HUES48 (cell line): ENCODE measurements at regions not wholly inside any gene's neighbourhood (a gene's known extent, or its start where the extent isn't known, plus 50 kb on each side); places are given as distances from the start of the nearest gene placed in this dataset.

Experiments
- H3K27ac ChIP-seq: one replicate; pipeline ENCODE4 v1.7.0; 2013; ENCODE audit warnings: low read depth, low read length, inconsistent platforms
- H3K27me3 ChIP-seq: 2 replicates; pipeline ENCODE4 v1.6.1; 2013; ENCODE audit warnings: mild to moderate bottlenecking, low read length; ENCODE audit not compliant: control insufficient read depth, insufficient read depth
- H3K36me3 ChIP-seq: 2 replicates; pipeline ENCODE4 v1.6.1; 2013; ENCODE audit warnings: low read length; ENCODE audit not compliant: control insufficient read depth, insufficient read depth
- H3K4me1 ChIP-seq: 2 replicates; pipeline ENCODE4 v1.6.1; 2013; ENCODE audit warnings: mild to moderate bottlenecking, low read length; ENCODE audit not compliant: control insufficient read depth, insufficient read depth
- H3K4me3 ChIP-seq: 2 replicates; pipeline ENCODE4 v1.5.1; 2013; ENCODE audit warnings: mild to moderate bottlenecking, low read depth, low read length
- H3K9ac ChIP-seq: 2 replicates; pipeline ENCODE4 v1.6.1; 2013; ENCODE audit warnings: mild to moderate bottlenecking, low read depth, low read length, moderate library complexity
- H3K9me3 ChIP-seq: 2 replicates; pipeline ENCODE4 v1.6.1; 2013; ENCODE audit warnings: low read length; ENCODE audit not compliant: control insufficient read depth, insufficient read depth

DNA sequence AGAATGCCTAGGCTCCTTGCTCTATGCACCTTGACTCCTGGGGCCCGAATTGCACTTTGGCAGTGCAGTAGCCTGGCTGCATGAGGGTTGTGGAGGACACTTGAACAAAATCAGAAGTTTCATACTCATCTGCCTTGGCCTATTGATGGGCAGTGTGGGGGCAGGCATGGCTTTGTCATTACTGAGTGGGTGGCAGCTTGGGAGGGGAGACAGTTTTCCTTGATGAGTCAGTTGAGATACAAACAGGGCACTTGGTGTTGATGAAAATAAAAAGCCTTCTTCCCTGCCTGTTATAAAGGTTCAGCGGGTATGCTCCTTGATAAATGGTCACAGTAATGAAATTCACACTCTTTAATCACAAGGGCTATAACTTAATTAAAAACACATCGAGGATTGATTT, 126.8 kb upstream of the MAMLD1 start:
- Histone ChIP-seq H3K27me3 (no peaks in the 10 kb centered on the region), H3K4me3 (no peak overlapping the region), H3K4me1 (no peaks in the 10 kb centered on the region), H3K27ac (no peak overlapping the region), H3K9me3 (peaks cover 18% of the 10 kb centered on the region; the same call in 1 of the 2 replicates), H3K36me3 (no peaks in the 10 kb centered on the region), H3K9ac (no peak overlapping the region)

DNA sequence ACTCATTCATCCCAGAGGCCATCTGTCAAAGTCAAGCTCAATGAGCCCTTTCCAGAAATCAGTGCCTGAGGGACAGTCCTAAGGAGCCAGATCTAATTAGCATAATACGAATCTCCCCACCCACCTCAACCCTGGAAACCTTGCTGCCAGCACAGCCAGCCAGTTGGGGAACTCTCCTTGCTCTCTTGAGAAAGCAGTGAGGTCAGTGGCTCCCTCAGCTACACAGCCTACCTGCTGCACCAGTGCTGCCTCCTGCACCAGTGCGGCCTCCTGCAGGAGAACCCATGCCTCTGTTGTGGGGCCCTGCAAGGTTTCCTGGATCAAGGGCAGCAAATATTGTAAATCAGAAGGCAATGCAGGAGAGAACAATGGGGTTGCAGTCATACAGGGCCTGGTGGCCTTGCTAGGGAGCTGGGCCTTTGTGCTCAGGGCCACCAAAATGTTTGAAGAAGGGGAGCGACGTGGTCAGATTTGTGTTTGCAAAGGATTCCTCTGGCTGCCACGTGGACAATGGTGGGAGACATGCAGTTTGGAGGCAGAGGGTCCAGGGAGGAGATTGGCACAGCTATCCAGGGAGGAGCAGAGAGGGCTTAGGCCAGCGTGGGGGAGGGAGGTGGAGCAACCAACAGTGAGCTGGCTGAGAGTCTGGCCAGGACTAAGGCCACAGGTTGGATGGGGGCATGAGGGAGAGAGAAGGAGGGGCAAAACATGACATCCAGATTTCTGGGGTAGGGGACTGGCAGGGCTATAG, 124.3 kb upstream of the MAMLD1 start:
- Histone ChIP-seq H3K4me1 (no peaks in the 10 kb centered on the region), H3K36me3 (no peaks in the 10 kb centered on the region), H3K27ac (no peak overlapping the region), H3K27me3 (no peaks in the 10 kb centered on the region), H3K9me3 (peaks cover 22% of the 10 kb centered on the region; the same call in 1 of the 2 replicates), H3K4me3 (no peak overlapping the region), H3K9ac (no peak overlapping the region)

DNA sequence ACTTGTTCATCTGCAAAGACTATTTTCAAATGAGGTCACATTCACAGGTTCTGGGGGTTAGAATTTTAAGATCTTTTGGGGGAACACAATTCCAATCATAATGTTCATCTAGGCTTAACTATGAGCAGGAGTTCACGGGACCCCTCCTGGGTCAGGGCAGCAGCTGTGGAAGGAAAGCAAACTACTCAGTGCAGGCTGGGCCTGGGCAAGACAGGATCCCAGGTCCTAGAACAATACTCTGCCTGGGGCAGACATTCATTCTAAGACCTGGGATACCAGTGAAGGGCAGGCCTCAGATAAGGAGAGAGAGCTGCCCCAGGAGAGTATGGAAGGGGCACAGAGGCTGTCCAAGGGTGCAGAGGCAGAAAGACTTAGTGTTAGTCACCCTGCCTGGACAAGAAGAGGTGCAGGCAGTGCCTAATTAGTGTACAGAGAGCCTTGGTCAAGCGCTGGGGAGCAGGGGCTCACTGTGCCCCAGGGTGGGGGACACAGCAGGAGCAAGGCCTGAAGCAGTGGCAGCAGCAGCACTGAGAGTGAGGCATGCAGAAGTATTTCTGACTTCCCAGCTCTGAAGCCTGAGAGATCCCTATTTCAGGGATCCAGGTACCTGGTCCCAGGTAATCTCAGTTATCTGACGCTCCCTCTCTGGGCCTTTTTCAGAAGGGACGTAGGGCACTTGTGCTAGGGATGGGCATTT, 123.0 kb upstream of the MAMLD1 start:
- Histone ChIP-seq H3K4me1 (no peaks in the 10 kb centered on the region), H3K36me3 (no peaks in the 10 kb centered on the region), H3K4me3 (no peak overlapping the region), H3K9ac (no peak overlapping the region), H3K9me3 (peaks cover 18% of the 10 kb centered on the region; the same call in 1 of the 2 replicates), H3K27ac (no peak overlapping the region), H3K27me3 (no peaks in the 10 kb centered on the region)

DNA sequence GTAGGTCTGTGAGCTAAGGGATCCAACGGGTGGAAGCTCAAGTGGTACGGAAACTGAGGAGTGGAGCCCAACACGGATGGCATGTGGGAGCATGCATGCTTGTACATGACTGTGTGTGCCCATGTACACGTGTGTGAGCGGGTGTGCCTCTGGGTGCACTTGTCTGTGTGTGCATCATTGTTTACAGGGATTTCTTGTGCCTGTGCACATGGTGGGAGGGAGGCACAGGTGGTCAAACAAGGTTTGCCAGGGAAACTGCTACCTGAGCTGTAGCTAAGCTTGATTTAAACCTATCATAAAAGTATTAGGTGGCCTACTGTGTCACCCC, 122.5 kb upstream of the MAMLD1 start:
- no peaks in the 10 kb centered on the region for H3K27me3 ChIP-seq
- no peak overlapping the region for H3K27ac ChIP-seq

DNA sequence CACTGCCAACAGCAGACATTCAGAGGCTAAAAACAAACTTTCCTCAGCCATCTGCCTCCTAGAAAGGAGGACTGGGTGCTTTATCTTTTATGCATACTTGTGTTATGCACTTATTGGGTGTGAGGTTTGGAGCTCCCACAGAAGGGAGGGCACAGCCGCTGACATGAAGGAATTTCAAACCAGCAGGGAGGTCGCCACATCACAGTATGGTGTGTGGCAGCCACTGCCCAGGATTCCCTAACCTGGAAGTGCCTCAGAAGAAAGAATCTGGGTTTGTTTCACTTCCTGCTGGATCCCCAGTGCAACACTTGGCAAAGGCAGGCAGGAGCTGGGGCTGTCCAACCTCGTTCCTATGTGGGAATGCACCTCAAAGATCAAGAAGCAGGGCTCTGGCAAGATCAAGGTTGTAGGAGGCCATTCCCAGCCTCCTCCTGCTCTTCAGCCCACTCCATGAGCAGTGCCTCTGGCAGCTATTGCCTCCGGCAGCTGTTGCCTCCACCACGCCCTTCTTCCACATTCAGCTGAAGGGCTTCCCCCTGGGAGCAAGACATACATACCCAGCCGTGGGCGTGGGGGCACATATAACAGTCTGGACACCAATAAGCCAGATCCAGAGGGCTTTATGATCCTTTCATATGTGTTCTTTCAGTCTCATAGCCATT, 109.0 kb upstream of the MAMLD1 start:
- no peaks in the 10 kb centered on the region for H3K27me3 ChIP-seq
- no peak overlapping the region for H3K4me3 ChIP-seq
- no peaks in the 10 kb centered on the region for H3K4me1 ChIP-seq
- no peaks in the 10 kb centered on the region for H3K36me3 ChIP-seq
- H3K9ac ChIP-seq: no peak overlapping the region
- H3K27ac ChIP-seq: no peak overlapping the region
- peaks cover 5% of the 10 kb centered on the region; the same call in 1 of the 2 replicates for H3K9me3 ChIP-seq

More for the DNA sequence above, 122.5 kb upstream of the MAMLD1 start:
- Histone ChIP-seq H3K4me3 (no peak overlapping the region), H3K36me3 (no peaks in the 10 kb centered on the region), H3K4me1 (no peaks in the 10 kb centered on the region), H3K9me3 (peaks cover 18% of the 10 kb centered on the region; the same call in 1 of the 2 replicates), H3K9ac (no peak overlapping the region)

DNA sequence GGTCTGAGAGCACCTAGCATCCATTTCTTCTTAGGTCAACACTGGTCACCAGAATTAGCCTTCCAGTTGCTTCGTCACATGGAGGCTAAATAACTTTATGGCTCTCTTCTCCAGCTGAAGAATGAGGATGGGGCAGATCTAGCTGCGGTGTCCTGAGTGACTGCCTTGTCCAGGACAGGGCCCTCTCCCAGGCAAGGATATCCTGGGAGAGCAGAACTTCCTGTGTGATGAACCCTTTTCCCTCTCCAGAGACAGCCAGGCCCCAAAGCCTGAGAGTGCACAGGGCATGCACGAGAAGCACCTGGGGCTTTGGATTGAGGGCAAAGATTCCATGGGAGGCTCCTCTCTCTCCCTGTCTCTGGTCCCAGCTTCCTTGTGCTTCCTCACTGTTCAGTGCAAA, 108.2 kb upstream of the MAMLD1 start:
- Histone ChIP-seq H3K36me3 (no peaks in the 10 kb centered on the region), H3K4me3 (no peak overlapping the region), H3K27ac (no peak overlapping the region), H3K9ac (no peak overlapping the region), H3K9me3 (peaks cover 7% of the 10 kb centered on the region; the same call in 1 of the 2 replicates), H3K27me3 (no peaks in the 10 kb centered on the region), H3K4me1 (no peaks in the 10 kb centered on the region)

DNA sequence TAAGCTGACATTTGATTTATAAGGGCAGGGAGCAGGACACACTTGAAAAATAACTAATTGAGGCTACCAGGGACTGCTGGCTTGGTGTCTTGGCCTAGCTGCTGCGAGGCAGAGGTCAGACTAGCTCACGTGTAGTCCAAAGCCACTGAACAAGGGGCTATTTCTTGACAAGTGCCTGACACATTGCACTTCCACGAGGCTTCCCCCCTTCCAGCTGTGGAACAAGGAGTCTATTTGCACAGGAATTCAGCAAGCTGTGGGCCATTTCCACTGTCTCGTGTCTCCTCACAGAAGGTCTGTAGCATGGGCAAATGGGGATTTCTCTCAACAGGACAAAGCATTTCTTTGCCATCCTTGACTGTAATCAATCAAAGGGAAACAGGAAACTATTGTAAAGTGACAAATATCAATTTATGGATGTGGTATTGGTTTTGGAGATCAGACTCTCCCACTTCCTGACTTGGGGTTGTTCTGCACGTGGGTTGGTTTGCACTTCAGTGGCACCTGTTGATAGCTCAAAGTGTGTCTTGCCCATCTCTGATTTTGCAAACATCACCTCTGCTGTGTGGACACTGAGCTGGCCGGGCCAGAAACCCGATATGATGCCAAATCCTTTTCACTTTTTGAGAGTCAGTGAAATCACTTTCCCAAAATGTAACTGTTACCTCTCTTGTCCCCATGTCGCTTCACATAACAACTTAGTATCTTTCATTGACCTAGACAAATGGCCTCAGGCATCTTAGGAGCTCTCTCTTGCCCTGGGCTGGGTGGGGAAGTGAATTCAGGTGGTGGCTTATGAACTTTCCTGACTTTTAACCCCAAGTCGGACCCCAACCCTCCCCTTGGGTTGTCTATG, 107.4 kb upstream of the MAMLD1 start:
- H3K27me3 ChIP-seq: no peaks in the 10 kb centered on the region
- no peak overlapping the region for H3K27ac ChIP-seq
- no peak overlapping the region for H3K9ac ChIP-seq
- H3K36me3 ChIP-seq: no peaks in the 10 kb centered on the region
- no peak overlapping the region for H3K4me3 ChIP-seq
- H3K9me3 ChIP-seq: peaks cover 12% of the 10 kb centered on the region; the same call in 1 of the 2 replicates
- no peaks in the 10 kb centered on the region for H3K4me1 ChIP-seq

DNA sequence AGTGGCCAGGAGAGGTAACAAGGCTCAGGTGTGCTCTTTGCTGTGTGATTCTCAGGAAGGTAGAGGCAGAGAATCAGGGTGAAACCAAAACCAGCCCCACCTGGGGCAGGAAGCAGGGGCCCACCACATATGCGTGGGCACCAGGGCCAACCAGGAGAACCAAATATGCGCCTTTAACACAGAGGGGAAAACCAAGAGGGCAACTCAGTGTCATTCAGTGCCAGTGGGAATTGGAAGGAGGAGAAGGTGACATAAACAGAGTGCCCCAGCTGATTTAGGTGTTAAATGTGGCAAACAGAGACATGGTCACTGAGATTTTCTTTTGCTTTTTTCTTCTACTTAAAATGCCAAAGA, 106.8 kb upstream of the MAMLD1 start:
- H3K27me3 ChIP-seq: no peaks in the 10 kb centered on the region
- H3K9ac ChIP-seq: no peak overlapping the region
- no peak overlapping the region for H3K27ac ChIP-seq
- peaks cover 12% of the 10 kb centered on the region; the same call in 1 of the 2 replicates for H3K9me3 ChIP-seq
- H3K4me1 ChIP-seq: no peaks in the 10 kb centered on the region
- H3K4me3 ChIP-seq: no peak overlapping the region
- no peaks in the 10 kb centered on the region for H3K36me3 ChIP-seq

DNA sequence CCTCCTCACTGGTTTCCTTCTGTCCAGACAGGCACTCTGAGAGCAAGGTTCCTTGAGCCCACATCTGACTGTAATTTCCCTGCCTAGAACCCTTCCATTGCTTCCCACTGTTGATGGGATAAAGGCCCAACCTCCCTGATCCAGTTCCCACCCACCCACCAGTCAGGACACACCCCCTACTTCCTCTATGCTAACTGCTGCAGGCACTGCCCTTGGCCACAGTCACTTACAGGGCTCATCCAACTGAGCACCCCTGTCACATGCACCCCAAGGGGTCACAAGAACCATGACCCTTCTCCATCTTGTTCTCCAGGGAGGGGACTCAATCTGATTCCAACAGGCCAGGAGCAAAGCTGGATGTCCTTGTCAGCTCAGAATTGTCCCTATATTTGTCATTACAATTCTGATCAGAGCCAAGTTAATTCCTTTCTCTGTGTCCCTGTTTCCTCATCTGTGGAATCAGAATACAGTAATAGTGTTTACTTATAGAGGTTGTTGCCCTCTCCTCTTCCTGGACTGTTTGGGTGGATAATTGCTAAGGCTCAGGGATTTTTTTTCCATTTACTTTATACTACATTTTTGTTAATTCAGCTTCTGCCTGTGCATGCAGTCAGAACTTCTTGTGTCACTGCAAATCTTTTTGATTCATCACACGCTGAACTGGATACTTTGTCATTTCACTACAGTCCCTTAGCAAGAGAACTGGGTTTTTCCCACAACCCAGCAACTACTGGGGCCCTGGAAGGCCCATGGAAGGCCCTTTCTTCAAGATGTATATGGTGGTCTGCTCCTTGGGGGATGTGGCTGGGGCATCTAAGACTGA, 105.6 kb upstream of the MAMLD1 start:
- no peaks in the 10 kb centered on the region for H3K27me3 ChIP-seq
- no peaks in the 10 kb centered on the region for H3K4me1 ChIP-seq
- H3K36me3 ChIP-seq: no peaks in the 10 kb centered on the region
- no peak overlapping the region for H3K9ac ChIP-seq
- H3K9me3 ChIP-seq: peaks cover 12% of the 10 kb centered on the region; the same call in 1 of the 2 replicates
- H3K4me3 ChIP-seq: no peak overlapping the region
- H3K27ac ChIP-seq: no peak overlapping the region

DNA sequence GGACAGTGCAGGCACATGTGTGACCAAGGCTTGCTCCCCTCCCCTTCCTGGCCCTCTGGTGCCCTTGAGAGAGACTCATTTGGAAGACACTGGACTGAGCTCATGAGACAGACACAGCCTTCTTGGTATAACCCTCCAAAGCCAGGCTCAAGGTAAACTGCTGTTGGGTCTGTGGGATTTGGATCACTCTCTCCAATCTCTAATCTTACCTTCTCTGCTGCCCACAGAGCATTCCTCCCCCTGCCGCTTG, 105.0 kb upstream of the MAMLD1 start:
- no peak overlapping the region for H3K27ac ChIP-seq

More for the DNA sequence above, 105.0 kb upstream of the MAMLD1 start:
- H3K27me3 ChIP-seq: no peaks in the 10 kb centered on the region
- no peak overlapping the region for H3K9ac ChIP-seq
- H3K36me3 ChIP-seq: no peaks in the 10 kb centered on the region
- H3K4me1 ChIP-seq: no peaks in the 10 kb centered on the region
- peaks cover 12% of the 10 kb centered on the region; the same call in 1 of the 2 replicates for H3K9me3 ChIP-seq
- no peak overlapping the region for H3K4me3 ChIP-seq
